Heart right ventricle (tissue), 16 donors: ENCODE measurements at regions not wholly inside any gene's neighbourhood (a gene's known extent, or its start where the extent isn't known, plus 50 kb on each side); places are given as distances from the start of the nearest gene placed in this dataset.
"Not testable (repeated sequence)": the region's sequence is repeated elsewhere in the genome, so short reads cannot be mapped to it uniquely, and the experiment has no call there.

Experiments
- ATAC-seq, 8 donors: fragments of 200-7000 bp; cut with Tn5 transposase; one replicate each; pipeline ENCODE4 v1.9.1; 2020; ENCODE audit warnings: mild to moderate bottlenecking in 8 of 8, moderate library complexity in 8 of 8, moderate number of reproducible peaks in 1 of 8
- DNase-seq, 2 donors: peaks; one replicate each; pipeline ENCODE4 v3.0.0-alpha.2; 2020
- H3K27ac ChIP-seq, 10 donors: fragments of 200-600 bp; sonication (generic) in 2 of 10; one replicate each; pipeline versions ENCODE4 v1.5.0 to v1.8.0; 2020 to 2022; ENCODE audit warnings: mild to moderate bottlenecking in 3 of 10
- H3K27me3 ChIP-seq, 7 donors: fragments of 200-600 bp; one replicate each; pipeline ENCODE4 v1.8.0; 2021 to 2022; ENCODE audit warnings: mild to moderate bottlenecking in 2 of 7
- H3K36me3 ChIP-seq, 9 donors: fragments of 200-600 bp; sonication (generic) in 1 of 9; one replicate each; pipeline versions ENCODE4 v1.5.0 to v1.8.0; 2020 to 2022; ENCODE audit warnings: mild to moderate bottlenecking in 2 of 9
- H3K4me1 ChIP-seq, 9 donors: fragments of 200-600 bp; sonication (generic) in 1 of 9; one replicate each; pipeline versions ENCODE4 v1.5.0 to v1.8.0; 2020 to 2022; ENCODE audit warnings: mild to moderate bottlenecking in 4 of 9
- H3K4me3 ChIP-seq, 10 donors: fragments of 200-600 bp; sonication (generic) in 2 of 10; one replicate each; pipeline versions ENCODE4 v1.5.0 to v1.8.0; 2020 to 2022; ENCODE audit warnings: mild to moderate bottlenecking in 7 of 10, moderate library complexity in 2 of 10
- H3K9me3 ChIP-seq, 11 donors: fragments of 200-600 bp in 10 of 11; sonication (generic) in 2 of 11; one replicate each; pipeline versions ENCODE4 v1.5.0 to v1.8.0; 2013 to 2022; ENCODE audit warnings: mild to moderate bottlenecking in 2 of 11, control low read depth in 1 of 11, moderate library complexity in 1 of 11
- WGBS, 2 donors: extraction: QIAGEN DNeasy Blood & Tissue Kit; methylation state at CpG; one replicate each; pipeline ENCODE4 v1.1.7; 2013; ENCODE audit warnings: inconsistent platforms in 1 of 2; 5-methylcytosine and 5-hydroxymethylcytosine counted together
- intact Hi-C, 10 donors: fragments of 100-400 bp; cut with DNase I; formaldehyde crosslinking; loops; one replicate each; pipeline versions ENCODE4 v1.11.1 to v1.14.2; 2022
- TF ChIP-seq, protein P1 (sequence below), 9 donors: fragments of 200-600 bp; sonication (generic) in 2 of 9; IDR thresholded peaks; one replicate each; pipeline versions ENCODE4 v1.5.0 to v1.8.0; 2021 to 2022; ENCODE audit warnings: antibody characterized with exemption in 9 of 9, mild to moderate bottlenecking in 5 of 9, moderate library complexity in 1 of 9
- donor health status: Arrhythmogenic right ventricular cardiomyopathy.
- donor health status: ischemic (EF 13 %, LVEDD 7.1; RV severe dilation, severe dysfunction).
- donor health status: healthy with polysubstance abuse.
- donor health status: DM: no; HTN: yes; CAD: no.
- donor health status: DM: no; HTN: no; CAD: no.
- donor health status: ischemic (EF 25% LVEDD 6.9; RV normal size, moderate dysfunction).
- donor health status: ischemic (EF 25% LVEDD 5.7; RV mildly dilated, moderate dysfunction).
- donor health status: healthy.
- donor health status: DM: yes; HTN: yes; CAD: no.
- donor health status: Ischemic cardiomyopathy.
- donor health status: ischemic (EF 35%, LVEDD 5.7; RV mildly dilated, moderate dysfunction).
- donor health status: nonischemic (EF 11% LVEDD 7.7; RV severe dilation, severe dysfunction).
- donor health status: DM: yes; HTN: yes; CAD: no.
- donor health status: PGD.
- donor health status: ischemic (EF 29% LVEDD 5.4; RV normal size, mild dysfunction).
- donor health status: nonischemic (EF 23%, LVEDD 6.1; RV moderate dilation, normal function).

DNA sequence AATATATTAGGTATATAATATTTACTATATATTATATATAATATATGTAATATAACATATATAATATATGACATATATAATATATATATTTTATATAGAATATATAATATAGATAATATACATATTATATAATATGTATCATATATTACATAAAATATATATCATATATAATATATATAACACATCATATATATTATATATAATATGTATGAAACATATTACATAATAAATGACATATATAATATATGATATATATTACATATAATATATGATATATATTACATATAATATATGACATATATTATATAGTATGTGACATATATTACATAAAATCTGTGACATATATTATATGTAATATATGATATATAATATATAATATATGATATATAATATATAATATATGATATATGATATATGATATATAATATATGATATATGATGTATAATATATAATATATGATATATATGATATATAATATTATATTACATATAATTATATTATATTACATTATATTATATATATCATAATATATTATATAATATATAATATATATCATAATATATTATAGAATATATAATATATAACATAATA, 119.5 kb upstream of the RIMBP3 start:
- DNase-seq = no peak
- intact Hi-C loops = no loop called here
- TF ChIP-seq, protein P1, sequence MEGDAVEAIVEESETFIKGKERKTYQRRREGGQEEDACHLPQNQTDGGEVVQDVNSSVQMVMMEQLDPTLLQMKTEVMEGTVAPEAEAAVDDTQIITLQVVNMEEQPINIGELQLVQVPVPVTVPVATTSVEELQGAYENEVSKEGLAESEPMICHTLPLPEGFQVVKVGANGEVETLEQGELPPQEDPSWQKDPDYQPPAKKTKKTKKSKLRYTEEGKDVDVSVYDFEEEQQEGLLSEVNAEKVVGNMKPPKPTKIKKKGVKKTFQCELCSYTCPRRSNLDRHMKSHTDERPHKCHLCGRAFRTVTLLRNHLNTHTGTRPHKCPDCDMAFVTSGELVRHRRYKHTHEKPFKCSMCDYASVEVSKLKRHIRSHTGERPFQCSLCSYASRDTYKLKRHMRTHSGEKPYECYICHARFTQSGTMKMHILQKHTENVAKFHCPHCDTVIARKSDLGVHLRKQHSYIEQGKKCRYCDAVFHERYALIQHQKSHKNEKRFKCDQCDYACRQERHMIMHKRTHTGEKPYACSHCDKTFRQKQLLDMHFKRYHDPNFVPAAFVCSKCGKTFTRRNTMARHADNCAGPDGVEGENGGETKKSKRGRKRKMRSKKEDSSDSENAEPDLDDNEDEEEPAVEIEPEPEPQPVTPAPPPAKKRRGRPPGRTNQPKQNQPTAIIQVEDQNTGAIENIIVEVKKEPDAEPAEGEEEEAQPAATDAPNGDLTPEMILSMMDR (IDR thresholded peaks at IDR 0.05) = no peak
- Histone ChIP-seq H3K9me3 (no peaks in the 10 kb centered on the region), H3K27ac (no peak overlapping the region), H3K36me3 (no peaks in the 10 kb centered on the region), H3K27me3 (no peaks in the 10 kb centered on the region), H3K4me1 (no peaks in the 10 kb centered on the region), H3K4me3 (no peak overlapping the region)
- no peak for ATAC-seq

DNA sequence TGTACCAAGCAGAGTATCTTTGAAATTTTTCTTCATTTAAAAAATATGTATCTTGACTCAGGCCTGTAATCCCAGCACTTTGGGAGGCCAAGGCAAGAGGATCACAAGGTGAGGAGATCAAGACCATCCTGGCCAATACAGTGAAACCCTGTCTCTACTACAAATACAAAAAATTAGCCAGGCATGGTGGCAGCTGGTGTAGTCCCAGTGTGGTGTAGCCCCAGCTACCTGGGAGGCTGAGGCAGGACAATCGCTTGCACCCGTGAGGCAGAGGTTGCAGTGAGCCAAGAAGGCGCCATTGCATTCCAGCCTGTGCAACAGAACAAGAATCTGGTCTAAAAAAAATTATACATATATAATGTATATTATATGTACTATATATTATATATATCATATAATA, 118.7 kb upstream of the RIMBP3 start:
- WGBS, 2 donors = 84 to 90% methylated on average over 3 of the region's 3 CpGs
- H3K27ac ChIP-seq, H3K27me3 ChIP-seq, H3K36me3 ChIP-seq, H3K4me3 ChIP-seq, H3K9me3 ChIP-seq, intact Hi-C loops, H3K4me1 ChIP-seq: not testable (repeated sequence)
- DNase-seq = peak; percentile 74 to 84
- peak in 6 of 8 donors; percentile 26 to 81 (median 64) for ATAC-seq
